SK-N-MC (cell line): ENCODE measurements at regions not wholly inside any gene's neighbourhood (a gene's known extent, or its start where the extent isn't known, plus 50 kb on each side); places are given as distances from the start of the nearest gene placed in this dataset.

Source experiments
- EZH2 ChIP-seq: fragments of 200-600 bp; sonication (generic); IDR thresholded peaks from one replicate; pipeline ENCODE4 v1.6.1; 2017; ENCODE audit warnings: antibody characterized with exemption
- POLR2AphosphoS5 ChIP-seq: IDR thresholded peaks from 2 replicates; pipeline ENCODE4 v1.6.1; 2012; ENCODE audit warnings: mild to moderate bottlenecking, low read depth, low read length, borderline replicate concordance

DNA sequence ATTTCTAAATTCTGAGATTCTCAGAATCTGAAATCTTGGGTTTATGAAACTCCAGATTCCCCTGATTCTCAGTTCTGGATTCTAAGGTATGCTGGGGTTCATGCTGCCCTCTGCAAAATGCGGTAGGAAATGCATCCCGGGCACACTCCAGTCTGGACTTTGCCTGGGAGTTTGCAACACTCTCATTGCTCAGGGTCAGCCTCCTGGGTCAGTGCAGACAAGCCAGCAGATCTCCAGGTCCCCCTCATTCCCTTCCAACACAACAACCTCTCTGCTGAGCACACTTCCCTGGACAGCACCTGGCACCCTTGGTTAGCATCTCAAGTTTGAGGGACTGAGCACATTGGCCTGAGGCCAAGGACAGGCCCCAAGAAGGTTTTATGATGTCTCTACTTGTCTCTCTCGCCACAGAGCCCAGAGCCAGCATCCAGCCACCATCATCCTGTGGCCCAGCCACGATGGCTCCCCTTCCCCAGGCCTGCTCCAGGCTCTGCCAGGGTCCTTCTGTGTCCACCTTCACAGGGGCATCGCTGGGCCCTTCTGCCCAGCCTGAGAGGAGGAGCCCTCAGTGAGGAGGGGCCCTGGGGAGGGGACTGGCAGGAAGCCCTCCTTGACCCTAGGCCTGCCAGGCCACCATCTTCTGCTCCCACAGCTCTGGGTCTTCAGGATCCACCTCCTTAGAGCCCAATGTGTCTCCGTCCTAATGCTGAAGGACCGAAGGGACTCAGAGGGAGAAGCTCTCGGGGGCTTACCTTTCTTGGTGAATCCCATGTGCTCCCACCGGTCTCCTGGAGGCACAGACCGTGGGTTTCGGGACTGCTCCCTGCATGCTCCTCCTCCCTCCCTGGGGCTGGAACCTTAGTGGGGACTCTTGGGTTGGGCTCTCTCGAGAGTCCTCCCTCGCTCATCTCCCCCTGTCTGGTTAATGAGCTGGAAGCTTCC lies 550.7 kb downstream of the PTPRU start:
- TF ChIP-seq EZH2 (no peak), POLR2AphosphoS5 (no peak)
